ENCODE measurements at regions not wholly inside any gene's neighbourhood (a gene's known extent, or its start where the extent isn't known, plus 50 kb on each side); places are given as distances from the start of the nearest gene placed in this dataset.

DNA sequence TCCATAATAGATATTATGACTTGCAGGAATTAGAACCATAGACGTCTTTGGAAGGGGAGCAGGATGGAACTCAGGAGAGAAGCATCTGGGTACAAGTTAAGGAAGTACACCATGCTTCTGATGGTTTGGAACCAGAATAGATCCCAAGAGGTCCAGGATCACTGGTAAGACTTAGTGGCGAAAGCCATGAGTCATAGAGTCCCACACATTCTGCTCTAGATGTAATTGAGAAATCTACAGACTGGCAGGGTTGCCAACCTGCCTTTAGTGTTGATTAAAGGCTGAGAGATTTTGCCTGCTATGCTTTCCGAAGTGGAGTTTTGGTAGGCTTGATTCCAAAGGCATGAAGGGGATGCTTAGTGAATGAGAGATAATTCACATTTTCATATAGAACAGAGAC is 57.1 kb upstream of the C1orf87 start:
- H3K27me3 ChIP-seq (replicated peaks; ENCODE audit: insufficient read depth, low read depth, low read length, poor library complexity) = no peaks in the 10 kb centered on the region
- no peaks in the 10 kb centered on the region for H3K4me1 ChIP-seq (ENCODE audit: insufficient read depth, low read length, poor library complexity, severe bottlenecking)
- POLR2A ChIA-PET (ENCODE audit: low non-redundant PET) = no interaction called here
- BruUV-seq (replicated peaks) = no TSS peak
- no peak overlapping the region for H3K4me3 ChIP-seq (ENCODE audit: low read depth, low read length, poor library complexity, severe bottlenecking)
- no peak for DNase-seq (ENCODE audit: low spot score)
- intact Hi-C loops (cut with micrococcal nuclease; ENCODE audit: unreplicated experiment) = no loop called here
- H3K36me3 ChIP-seq (ENCODE audit: insufficient read depth, low read length, poor library complexity, severe bottlenecking) = no peaks in the 10 kb centered on the region
- CTCF ChIA-PET = interaction anchor here (0.7 kb wide), 1 partner anchor 151 kb away, joined by 3 read pairs; no protein-coding TSS in a partner anchor
- H3K9me3 ChIP-seq (ENCODE audit: low read depth, low read length, poor library complexity, severe bottlenecking) = no peaks in the 10 kb centered on the region
- TF ChIP-seq, protein P1, sequence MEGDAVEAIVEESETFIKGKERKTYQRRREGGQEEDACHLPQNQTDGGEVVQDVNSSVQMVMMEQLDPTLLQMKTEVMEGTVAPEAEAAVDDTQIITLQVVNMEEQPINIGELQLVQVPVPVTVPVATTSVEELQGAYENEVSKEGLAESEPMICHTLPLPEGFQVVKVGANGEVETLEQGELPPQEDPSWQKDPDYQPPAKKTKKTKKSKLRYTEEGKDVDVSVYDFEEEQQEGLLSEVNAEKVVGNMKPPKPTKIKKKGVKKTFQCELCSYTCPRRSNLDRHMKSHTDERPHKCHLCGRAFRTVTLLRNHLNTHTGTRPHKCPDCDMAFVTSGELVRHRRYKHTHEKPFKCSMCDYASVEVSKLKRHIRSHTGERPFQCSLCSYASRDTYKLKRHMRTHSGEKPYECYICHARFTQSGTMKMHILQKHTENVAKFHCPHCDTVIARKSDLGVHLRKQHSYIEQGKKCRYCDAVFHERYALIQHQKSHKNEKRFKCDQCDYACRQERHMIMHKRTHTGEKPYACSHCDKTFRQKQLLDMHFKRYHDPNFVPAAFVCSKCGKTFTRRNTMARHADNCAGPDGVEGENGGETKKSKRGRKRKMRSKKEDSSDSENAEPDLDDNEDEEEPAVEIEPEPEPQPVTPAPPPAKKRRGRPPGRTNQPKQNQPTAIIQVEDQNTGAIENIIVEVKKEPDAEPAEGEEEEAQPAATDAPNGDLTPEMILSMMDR (conservative IDR thresholded peaks at IDR 0.05; ENCODE audit: low read depth, low read length) = no peak
- TF ChIP-seq EZH2 (IDR thresholded peaks at IDR 0.05; ENCODE audit: borderline replicate concordance, low read depth, low read length, poor library complexity, severe bottlenecking) = no peak
- no peak overlapping the region for H3K27ac ChIP-seq (ENCODE audit: low read depth, low read length, poor library complexity, severe bottlenecking)

DNA sequence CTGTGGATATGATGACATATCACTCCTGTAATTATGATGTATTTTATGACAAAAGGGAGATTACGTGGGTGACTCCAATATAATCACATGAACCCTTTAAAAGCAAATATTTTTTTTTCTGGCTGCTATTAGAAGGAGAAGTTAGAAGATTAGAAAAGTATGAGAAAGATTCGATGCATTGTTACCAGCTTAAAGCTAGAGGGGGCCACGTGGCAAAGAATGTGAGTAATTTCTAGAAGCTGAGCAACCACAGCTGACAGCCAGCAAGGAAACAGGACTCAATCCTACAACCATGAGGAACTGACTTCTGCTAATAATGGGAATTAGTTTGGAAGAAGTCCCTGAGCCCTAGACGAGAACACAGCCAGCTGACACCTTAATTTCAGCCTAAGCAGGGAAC is 56.3 kb upstream of the C1orf87 start:
- DNase-seq (ENCODE audit: low spot score) = no peak
- no peaks in the 10 kb centered on the region for H3K9me3 ChIP-seq (ENCODE audit: low read depth, low read length, poor library complexity, severe bottlenecking)
- CTCF ChIA-PET = interaction anchor here (0.7 to 0.8 kb wide), 2 partner anchors 151 to 159 kb away, joined by 3 read pairs; no protein-coding TSS in a partner anchor
- no peaks in the 10 kb centered on the region for H3K36me3 ChIP-seq (ENCODE audit: insufficient read depth, low read length, poor library complexity, severe bottlenecking)
- TF ChIP-seq, protein P1 (conservative IDR thresholded peaks at IDR 0.05; ENCODE audit: low read depth, low read length) = peak; percentile 29; the same call in 1 of the 2 replicates
- no peak for TF ChIP-seq EZH2 (IDR thresholded peaks at IDR 0.05; ENCODE audit: borderline replicate concordance, low read depth, low read length, poor library complexity, severe bottlenecking)
- BruUV-seq (replicated peaks) = no TSS peak
- H3K4me1 ChIP-seq (ENCODE audit: insufficient read depth, low read length, poor library complexity, severe bottlenecking) = no peaks in the 10 kb centered on the region
- no peak overlapping the region for H3K27ac ChIP-seq (ENCODE audit: low read depth, low read length, poor library complexity, severe bottlenecking)
- no peaks in the 10 kb centered on the region for H3K27me3 ChIP-seq (replicated peaks; ENCODE audit: insufficient read depth, low read depth, low read length, poor library complexity)
- no peak overlapping the region for H3K4me3 ChIP-seq (ENCODE audit: low read depth, low read length, poor library complexity, severe bottlenecking)
- POLR2A ChIA-PET (ENCODE audit: low non-redundant PET) = no interaction called here
- intact Hi-C loops (cut with micrococcal nuclease; ENCODE audit: unreplicated experiment) = no loop called here

DNA sequence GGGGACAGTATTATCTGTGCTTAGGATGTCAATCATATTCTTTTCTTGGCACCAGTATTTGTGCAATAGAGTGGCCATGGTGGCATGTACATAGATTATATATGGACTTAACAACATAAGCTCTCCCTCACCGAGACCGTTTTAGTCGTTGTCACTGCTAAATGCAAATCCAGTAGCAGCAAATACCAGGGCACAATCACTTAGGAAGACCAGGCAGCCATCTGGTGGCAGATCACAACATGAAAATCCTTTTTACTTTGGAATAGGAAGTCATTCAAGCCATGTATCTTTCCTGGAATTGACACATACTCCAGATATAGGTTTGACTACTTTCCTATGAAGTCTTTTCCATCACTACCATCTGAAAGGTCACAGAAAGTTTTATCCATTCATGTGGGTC is 53.2 kb upstream of the C1orf87 start:
- intact Hi-C loops (cut with micrococcal nuclease; ENCODE audit: unreplicated experiment) = loop anchor here (1.0 kb wide), 1 partner anchor 149 kb away; no protein-coding TSS in a partner anchor
- no TSS peak for BruUV-seq (replicated peaks)
- H3K9me3 ChIP-seq (ENCODE audit: low read depth, low read length, poor library complexity, severe bottlenecking) = no peaks in the 10 kb centered on the region
- no peaks in the 10 kb centered on the region for H3K36me3 ChIP-seq (ENCODE audit: insufficient read depth, low read length, poor library complexity, severe bottlenecking)
- TF ChIP-seq, protein P1 (conservative IDR thresholded peaks at IDR 0.05; ENCODE audit: low read depth, low read length) = peak; percentile 48
- TF ChIP-seq EZH2 (IDR thresholded peaks at IDR 0.05; ENCODE audit: borderline replicate concordance, low read depth, low read length, poor library complexity, severe bottlenecking) = no peak
- peak; percentile 45 for DNase-seq (ENCODE audit: low spot score)
- no peaks in the 10 kb centered on the region for H3K27me3 ChIP-seq (replicated peaks; ENCODE audit: insufficient read depth, low read depth, low read length, poor library complexity)
- CTCF ChIA-PET = interaction anchor here (0.6 kb wide), 1 partner anchor 17 kb away, joined by 10 read pairs; no protein-coding TSS in a partner anchor
- no peak overlapping the region for H3K4me3 ChIP-seq (ENCODE audit: low read depth, low read length, poor library complexity, severe bottlenecking)
- POLR2A ChIA-PET (ENCODE audit: low non-redundant PET) = no interaction called here
- H3K27ac ChIP-seq (ENCODE audit: low read depth, low read length, poor library complexity, severe bottlenecking) = no peak overlapping the region
- H3K4me1 ChIP-seq (ENCODE audit: insufficient read depth, low read length, poor library complexity, severe bottlenecking) = no peaks in the 10 kb centered on the region

Measured in A673 (cell line).